SH-SY5Y (cell line): ENCODE measurements at regions not wholly inside any gene's neighbourhood (a gene's known extent, or its start where the extent isn't known, plus 50 kb on each side); places are given as distances from the start of the nearest gene placed in this dataset.

Source experiments
- GATA2 ChIP-seq: IDR thresholded peaks from 2 replicates; pipeline ENCODE4 v1.6.1; 2011; ENCODE audit warnings: mild to moderate bottlenecking, low read depth, low read length
- GATA3 ChIP-seq: IDR thresholded peaks from 2 replicates; pipeline ENCODE4 v1.6.1; 2011; ENCODE audit warnings: low read depth, mild to moderate bottlenecking, low read length, moderate library complexity

DNA sequence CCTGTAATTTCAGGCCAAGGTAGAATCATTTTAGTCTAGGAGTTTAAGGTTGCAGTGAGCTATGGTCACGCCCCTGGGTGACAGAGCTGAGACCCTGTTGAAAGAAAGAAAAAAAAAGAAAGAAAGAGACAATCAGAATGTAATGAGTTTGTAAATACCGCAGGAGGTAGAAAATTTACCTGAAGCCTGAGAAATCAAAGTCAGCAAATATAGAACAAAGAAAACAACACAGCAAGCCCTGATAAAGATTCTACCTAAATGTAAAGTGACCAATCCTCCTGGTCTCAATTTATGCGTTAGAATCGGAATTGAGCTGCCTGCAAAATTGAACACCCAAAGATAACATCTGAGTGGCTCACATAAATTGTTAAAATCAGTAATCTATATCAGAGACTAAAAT is 146.5 kb upstream of the ZNF184 start:
- no peak for TF ChIP-seq GATA3
- no peak for TF ChIP-seq GATA2
